Ascending aorta (tissue), 2 donors: ENCODE measurements at regions not wholly inside any gene's neighbourhood (a gene's known extent, or its start where the extent isn't known, plus 50 kb on each side); places are given as distances from the start of the nearest gene placed in this dataset.

Experiments
- DNase-seq, 2 donors: peaks; one replicate each; pipeline ENCODE4 v3.0.0-alpha.2; 2019; ENCODE audit warnings: low spot score in 2 of 2
- H3K27ac ChIP-seq, 2 donors: fragments of 200-600 bp; sonication (generic); one replicate each; pipeline ENCODE4 v1.5.1; 2016 to 2017; ENCODE audit warnings: mild to moderate bottlenecking in 1 of 2
- H3K27me3 ChIP-seq: fragments of 200-600 bp; sonication (generic); one replicate; pipeline ENCODE4 v1.5.1; 2017
- H3K36me3 ChIP-seq, 2 donors: fragments of 200-600 bp; sonication (generic); one replicate each; pipeline ENCODE4 v1.5.1; 2016
- H3K4me1 ChIP-seq, 2 donors: fragments of 200-600 bp; sonication (generic); one replicate each; pipeline ENCODE4 v1.5.1; 2016 to 2017; ENCODE audit warnings: mild to moderate bottlenecking in 1 of 2
- H3K4me3 ChIP-seq, 2 donors: fragments of 200-600 bp; sonication (generic); one replicate each; pipeline ENCODE4 v1.5.1; 2016 to 2017; ENCODE audit warnings: mild to moderate bottlenecking in 1 of 2
- H3K9me3 ChIP-seq, 2 donors: fragments of 200-600 bp; sonication (generic); one replicate each; pipeline ENCODE4 v1.5.1; 2016
- CTCF ChIP-seq, 3 experiments: fragments of 200-600 bp in 2 of 3; fragments of 450-650 bp in 1 of 3; sonication (generic) in 2 of 3; IDR thresholded peaks; one replicate each; pipeline ENCODE4 v1.5.1; 2016 to 2019; ENCODE audit warnings: antibody characterized with exemption in 3 of 3, mild to moderate bottlenecking in 1 of 3, moderate library complexity in 1 of 3
- intact Hi-C: fragments of 100-400 bp; cut with DNase I; formaldehyde crosslinking; loops from one replicate; pipeline ENCODE4 v1.15.1; 2023

- Histone ChIP-seq H3K27ac (peak overlapping the region; percentile 69 to 70), H3K27me3 (no peaks in the 10 kb centered on the region), H3K4me3 (peak overlapping the region; percentile 44 to 60), H3K4me1 (peaks cover 0 to 34% of the 10 kb centered on the region in 2 donors), H3K9me3 (no peaks in the 10 kb centered on the region), H3K36me3 (peaks cover 0 to 5% of the 10 kb centered on the region in 2 donors)
- TF ChIP-seq CTCF (IDR thresholded peaks at IDR 0.05), result no peak
- intact Hi-C loops, result loop anchor here (2.0 to 5.0 kb wide), 2 partner anchors 16 to 44 kb away; no protein-coding TSS in a partner anchor
- DNase-seq, result no peak
These were observed 206.9 kb upstream of the KLF14 start for GRCh38 chr7:130940907-130941306.

- intact Hi-C loops, result loop anchor here (2.0 to 5.0 kb wide), 2 partner anchors 17 to 44 kb away; no protein-coding TSS in a partner anchor
- no peaks in the 10 kb centered on the region for H3K27me3 ChIP-seq
- peaks cover 0 to 5% of the 10 kb centered on the region in 2 donors for H3K36me3 ChIP-seq
- peak overlapping the region; percentile 44 to 60 for H3K4me3 ChIP-seq
- H3K9me3 ChIP-seq, result no peaks in the 10 kb centered on the region
- no peak for TF ChIP-seq CTCF (IDR thresholded peaks at IDR 0.05)
- DNase-seq, result peak in 1 of 2 donors; percentile 75
- H3K27ac ChIP-seq, result peak overlapping the region; percentile 69 to 70
- peaks cover 0 to 34% of the 10 kb centered on the region in 2 donors for H3K4me1 ChIP-seq
These were observed 207.6 kb upstream of the KLF14 start for GRCh38 chr7:130941322-130942210.

- Histone ChIP-seq H3K4me3 (peak overlapping the region; percentile 44 to 60), H3K27ac (peak overlapping the region; percentile 69 to 70), H3K27me3 (no peaks in the 10 kb centered on the region), H3K36me3 (peaks cover 0 to 5% of the 10 kb centered on the region in 2 donors), H3K9me3 (no peaks in the 10 kb centered on the region), H3K4me1 (peaks cover 0 to 34% of the 10 kb centered on the region in 2 donors)
- no peak for TF ChIP-seq CTCF (IDR thresholded peaks at IDR 0.05)
- no peak for DNase-seq
- intact Hi-C loops, result loop anchor here (5.0 kb wide), 1 partner anchor 45 kb away; no protein-coding TSS in a partner anchor
These were observed 208.4 kb upstream of the KLF14 start for GRCh38 chr7:130942211-130942964.

GRCh38 chr7:130943336-130943901 lies 209.4 kb upstream of the KLF14 start:
- intact Hi-C loops, result loop anchor here (5.0 kb wide), 1 partner anchor 46 kb away; no protein-coding TSS in a partner anchor
- Histone ChIP-seq H3K9me3 (no peaks in the 10 kb centered on the region), H3K4me3 (peak overlapping the region; percentile 46 to 60), H3K36me3 (peaks cover 0 to 5% of the 10 kb centered on the region in 2 donors), H3K27ac (peak overlapping the region; percentile 69 to 70), H3K27me3 (no peaks in the 10 kb centered on the region), H3K4me1 (peaks cover 0 to 34% of the 10 kb centered on the region in 2 donors)
- no peak for DNase-seq
- TF ChIP-seq CTCF (IDR thresholded peaks at IDR 0.05), result no peak

GRCh38 chr7:130943981-130944380 lies 210.0 kb upstream of the KLF14 start:
- no peak for DNase-seq
- H3K9me3 ChIP-seq, result no peaks in the 10 kb centered on the region
- peaks cover 0 to 32% of the 10 kb centered on the region in 2 donors for H3K4me1 ChIP-seq
- peaks cover 0 to 5% of the 10 kb centered on the region in 2 donors for H3K36me3 ChIP-seq
- peak overlapping the region; percentile 46 to 60 for H3K4me3 ChIP-seq
- no peaks in the 10 kb centered on the region for H3K27me3 ChIP-seq
- TF ChIP-seq CTCF (IDR thresholded peaks at IDR 0.05), result no peak
- intact Hi-C loops, result loop anchor here (5.0 kb wide), 1 partner anchor 47 kb away; no protein-coding TSS in a partner anchor
- peak overlapping the region; percentile 69 to 70 for H3K27ac ChIP-seq
